Prostate gland (tissue), 2 donors: ENCODE measurements at regions not wholly inside any gene's neighbourhood (a gene's known extent, or its start where the extent isn't known, plus 50 kb on each side); places are given as distances from the start of the nearest gene placed in this dataset.

Experiments
- DNase-seq: peaks from one replicate; pipeline ENCODE4 v3.0.0-alpha.2; 2019; ENCODE audit warnings: low spot score
- H3K27ac ChIP-seq, 2 donors: fragments of 200-600 bp; sonication (generic); 2 replicates each; pipeline ENCODE4 v1.5.1; 2017 to 2019
- H3K27me3 ChIP-seq: fragments of 200-600 bp; sonication (generic); replicated peaks from 2 replicates; pipeline ENCODE4 v1.5.1; 2019; ENCODE audit not compliant: insufficient read depth
- H3K36me3 ChIP-seq, 2 donors: fragments of 200-600 bp; sonication (generic); 1 replicate in 1 of 2; 2 replicates in 1 of 2; pipeline versions ENCODE4 v1.5.1 to v1.8.1; 2017 to 2019
- H3K4me1 ChIP-seq: fragments of 200-600 bp; sonication (generic); replicated peaks from 2 replicates; pipeline ENCODE4 v1.5.1; 2019
- H3K4me3 ChIP-seq, 2 donors: fragments of 200-600 bp; sonication (generic); 2 replicates each; pipeline ENCODE4 v1.5.1; 2017 to 2019
- H3K9me3 ChIP-seq: fragments of 200-600 bp; sonication (generic); 2 replicates; pipeline ENCODE4 v1.5.1; 2017
- CTCF ChIP-seq, 4 experiments: fragments of 200-600 bp in 2 of 4; fragments of 450-650 bp in 2 of 4; sonication (generic) in 2 of 4; IDR thresholded peaks; 1 replicate in 3 of 4; 2 replicates in 1 of 4; pipeline ENCODE4 v1.5.1; 2016 to 2019; ENCODE audit warnings: antibody characterized with exemption in 4 of 4, mild to moderate bottlenecking in 2 of 4, moderate library complexity in 2 of 4
- POLR2A ChIP-seq: fragments of 450-650 bp; IDR thresholded peaks from one replicate; pipeline ENCODE4 v1.6.1; 2016; ENCODE audit warnings: antibody characterized with exemption, mild to moderate bottlenecking
- POLR2AphosphoS5 ChIP-seq: sonication (generic); formaldehyde crosslinking; IDR thresholded peaks from one replicate; pipeline ENCODE4 v1.6.1; 2017; ENCODE audit warnings: antibody characterized with exemption
- WGBS: methylation state at CpG from one replicate; pipeline ENCODE4 v1.1.5; 2018; 5-methylcytosine and 5-hydroxymethylcytosine counted together
- intact Hi-C: fragments of 100-400 bp; cut with DNase I; formaldehyde crosslinking; loops from one replicate; pipeline ENCODE4 v1.14.2; 2022

- Histone ChIP-seq H3K27me3 (no peaks in the 10 kb centered on the region), H3K4me1 (no peaks in the 10 kb centered on the region), H3K9me3 (no peaks in the 10 kb centered on the region), H3K27ac (no peak overlapping the region), H3K36me3 (no peaks in the 10 kb centered on the region), H3K4me3 (no peak overlapping the region)
- intact Hi-C loops, result no loop called here
- DNase-seq, result no peak
- WGBS, result 77% methylated on average over 5 of the region's 5 CpGs
- TF ChIP-seq POLR2A (no peak), CTCF (IDR thresholded peaks at IDR 0.05) (no peak), POLR2AphosphoS5 (no peak)
These were observed 353.7 kb upstream of the SEMA6D start for GRCh38 chr15:47363653-47364052.

GRCh38 chr15:47364230-47365141 is 352.8 kb upstream of the SEMA6D start:
- no peak overlapping the region for H3K27ac ChIP-seq
- no peaks in the 10 kb centered on the region for H3K36me3 ChIP-seq
- TF ChIP-seq CTCF (IDR thresholded peaks at IDR 0.05), result no peak
- no peak for TF ChIP-seq POLR2A
- no peaks in the 10 kb centered on the region for H3K4me1 ChIP-seq
- no peaks in the 10 kb centered on the region for H3K9me3 ChIP-seq
- no peaks in the 10 kb centered on the region for H3K27me3 ChIP-seq
- H3K4me3 ChIP-seq, result no peak overlapping the region
- DNase-seq, result no peak
- 87% methylated on average over 9 of the region's 9 CpGs for WGBS
- intact Hi-C loops, result no loop called here

- Histone ChIP-seq H3K9me3 (no peaks in the 10 kb centered on the region), H3K36me3 (no peaks in the 10 kb centered on the region), H3K27ac (no peak overlapping the region), H3K27me3 (no peaks in the 10 kb centered on the region), H3K4me1 (no peaks in the 10 kb centered on the region), H3K4me3 (no peak overlapping the region)
- TF ChIP-seq POLR2A (no peak), POLR2AphosphoS5 (no peak), CTCF (IDR thresholded peaks at IDR 0.05) (no peak)
- 43% methylated on average over 2 of the region's 2 CpGs for WGBS
- no peak for DNase-seq
- intact Hi-C loops, result no loop called here
These were observed 350.4 kb upstream of the SEMA6D start for GRCh38 chr15:47366884-47367283.

- DNase-seq, result no peak
- WGBS, result 32% methylated on average over 3 of the region's 3 CpGs
- Histone ChIP-seq H3K4me1 (no peaks in the 10 kb centered on the region), H3K36me3 (no peaks in the 10 kb centered on the region), H3K27ac (no peak overlapping the region), H3K4me3 (no peak overlapping the region), H3K27me3 (no peaks in the 10 kb centered on the region), H3K9me3 (no peaks in the 10 kb centered on the region)
- intact Hi-C loops, result no loop called here
- TF ChIP-seq CTCF (IDR thresholded peaks at IDR 0.05) (no peak), POLR2A (no peak), POLR2AphosphoS5 (no peak)
These were observed 349.4 kb upstream of the SEMA6D start for GRCh38 chr15:47367726-47368390.
